OCI-LY7 (cell line): ENCODE measurements at regions not wholly inside any gene's neighbourhood (a gene's known extent, or its start where the extent isn't known, plus 50 kb on each side); places are given as distances from the start of the nearest gene placed in this dataset.

ENCODE experiments used
- EZH2phosphoT487 ChIP-seq: fragments of 200-600 bp; sonication (generic); IDR thresholded peaks from 2 replicates; pipeline ENCODE4 v1.6.1; 2018; ENCODE audit warnings: low read depth, borderline replicate concordance, mild to moderate bottlenecking, mixed run types, antibody characterized with exemption, low read length, moderate library complexity, mixed read lengths
- TF ChIP-seq, protein P1 (sequence below): fragments of 200-600 bp; sonication (generic); conservative IDR thresholded peaks from 2 replicates; pipeline ENCODE4 v1.5.1; 2014; ENCODE audit warnings: mild to moderate bottlenecking, antibody characterized with exemption, low read length, moderate library complexity, mixed read lengths

DNA sequence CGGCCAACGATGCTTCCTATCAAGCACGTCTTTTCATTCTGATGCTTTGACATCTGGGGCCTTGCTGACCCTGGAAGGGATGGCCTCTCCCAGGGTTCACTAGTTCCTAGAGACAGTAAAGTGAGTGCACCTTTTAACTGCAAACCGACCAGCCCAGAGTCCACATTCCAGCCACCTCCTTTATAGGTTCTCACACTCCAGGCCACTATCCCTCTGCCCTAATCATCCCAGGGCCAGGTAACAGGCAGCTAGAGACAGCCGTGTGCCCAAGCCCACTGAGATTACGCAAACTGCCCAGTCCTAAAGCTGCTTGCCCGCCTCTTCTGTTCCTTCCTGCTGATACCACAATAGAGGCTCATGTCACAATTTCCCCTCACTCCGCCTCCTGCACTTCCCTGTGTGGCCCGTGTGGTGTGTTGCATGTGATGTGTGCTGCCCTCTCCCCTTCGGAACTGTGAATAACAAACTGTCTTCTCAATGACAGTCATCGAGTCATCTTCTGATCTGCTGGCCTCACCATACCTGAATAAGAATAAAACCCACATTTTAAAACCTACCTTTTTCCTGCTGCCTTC, 123.7 kb upstream of the EXOC2 start:
- TF ChIP-seq, protein P1, sequence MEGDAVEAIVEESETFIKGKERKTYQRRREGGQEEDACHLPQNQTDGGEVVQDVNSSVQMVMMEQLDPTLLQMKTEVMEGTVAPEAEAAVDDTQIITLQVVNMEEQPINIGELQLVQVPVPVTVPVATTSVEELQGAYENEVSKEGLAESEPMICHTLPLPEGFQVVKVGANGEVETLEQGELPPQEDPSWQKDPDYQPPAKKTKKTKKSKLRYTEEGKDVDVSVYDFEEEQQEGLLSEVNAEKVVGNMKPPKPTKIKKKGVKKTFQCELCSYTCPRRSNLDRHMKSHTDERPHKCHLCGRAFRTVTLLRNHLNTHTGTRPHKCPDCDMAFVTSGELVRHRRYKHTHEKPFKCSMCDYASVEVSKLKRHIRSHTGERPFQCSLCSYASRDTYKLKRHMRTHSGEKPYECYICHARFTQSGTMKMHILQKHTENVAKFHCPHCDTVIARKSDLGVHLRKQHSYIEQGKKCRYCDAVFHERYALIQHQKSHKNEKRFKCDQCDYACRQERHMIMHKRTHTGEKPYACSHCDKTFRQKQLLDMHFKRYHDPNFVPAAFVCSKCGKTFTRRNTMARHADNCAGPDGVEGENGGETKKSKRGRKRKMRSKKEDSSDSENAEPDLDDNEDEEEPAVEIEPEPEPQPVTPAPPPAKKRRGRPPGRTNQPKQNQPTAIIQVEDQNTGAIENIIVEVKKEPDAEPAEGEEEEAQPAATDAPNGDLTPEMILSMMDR: no peak
- no peak for TF ChIP-seq EZH2phosphoT487
